HG02870 (cell line): ENCODE measurements at regions not wholly inside any gene's neighbourhood (a gene's known extent, or its start where the extent isn't known, plus 50 kb on each side); places are given as distances from the start of the nearest gene placed in this dataset.

ENCODE experiments used
- ATAC-seq: cut with Tn5 transposase; IDR thresholded peaks from one replicate; pipeline ENCODE4 v1.9.1; 2021; ENCODE audit warnings: mild to moderate bottlenecking, moderate library complexity; ENCODE audit not compliant: unreplicated experiment

DNA sequence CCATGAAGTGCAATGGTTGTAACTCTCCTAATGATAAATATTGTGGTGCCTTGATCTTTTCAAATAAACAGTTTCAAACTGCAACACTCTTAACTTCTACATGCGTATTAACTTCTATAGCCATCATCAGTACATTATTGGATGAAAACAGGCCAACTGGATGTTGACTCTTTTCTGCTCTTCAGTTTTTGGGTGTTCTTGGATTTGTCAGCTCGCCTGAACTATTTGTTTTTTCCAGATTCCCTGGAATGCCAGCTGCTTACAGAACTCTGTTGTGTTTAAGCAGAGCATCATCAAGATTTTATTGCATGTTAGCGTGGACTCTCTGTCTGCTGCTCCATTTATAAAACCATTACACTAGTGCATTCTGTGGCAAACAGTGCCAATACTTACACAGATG is 626.1 kb downstream of the HDGFL1 start:
- no peak for ATAC-seq

DNA sequence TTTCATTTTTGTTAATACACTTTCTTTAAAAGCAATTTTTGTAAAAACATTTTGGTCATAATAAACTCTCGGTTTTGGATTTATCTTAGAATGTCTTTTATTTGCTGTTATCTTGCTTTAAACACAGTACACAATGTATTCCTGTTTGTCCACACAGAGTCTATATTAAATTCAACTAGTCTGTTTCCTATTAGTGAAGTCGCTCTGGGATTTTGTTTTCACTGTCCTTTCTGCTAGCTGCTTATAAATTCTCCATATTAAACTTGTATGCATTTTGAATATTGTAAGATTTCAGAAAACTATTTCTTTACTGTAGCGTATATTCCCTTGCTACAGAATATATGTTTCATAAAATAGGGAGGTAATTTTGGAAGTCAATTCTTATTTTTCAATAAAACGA is 630.2 kb downstream of the HDGFL1 start:
- ATAC-seq, result no peak

DNA sequence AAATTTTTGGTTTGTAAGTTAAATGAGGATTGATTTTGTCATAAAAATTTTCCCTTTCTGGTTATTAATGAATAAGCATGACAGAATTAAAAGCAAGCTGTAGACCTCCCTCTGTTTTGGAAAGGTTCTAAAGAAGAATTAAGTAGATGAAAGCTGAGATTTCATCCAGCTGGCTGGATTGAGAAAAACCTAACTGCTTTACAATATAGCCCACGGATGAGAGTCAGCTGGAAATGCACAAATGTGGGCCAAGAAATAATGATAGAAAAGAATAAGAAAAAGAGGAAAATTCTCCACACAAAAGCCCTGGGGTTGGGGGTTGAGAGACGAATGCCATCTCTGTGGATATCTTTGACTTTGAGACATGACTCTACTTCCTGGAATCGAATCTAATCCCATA is 631.6 kb downstream of the HDGFL1 start:
- ATAC-seq, result no peak

DNA sequence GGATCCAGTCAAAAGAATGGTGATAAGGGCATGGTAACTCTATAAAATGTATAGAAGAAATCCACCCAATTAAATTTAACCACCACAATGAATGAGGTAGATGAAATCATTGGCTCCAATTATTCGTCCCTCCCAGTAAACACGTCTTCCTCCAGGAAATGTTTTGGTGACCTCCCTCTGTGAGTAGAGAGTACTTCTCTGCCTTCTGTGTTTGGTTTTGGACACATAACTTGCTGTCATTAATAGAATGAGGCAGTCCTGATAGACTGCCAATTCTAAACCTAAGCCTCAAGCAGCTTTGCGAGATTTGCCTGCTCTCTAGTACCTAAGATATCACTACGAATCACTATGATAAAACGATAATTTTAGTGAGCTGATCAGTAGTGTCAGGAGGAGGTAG is 632.8 kb downstream of the HDGFL1 start:
- ATAC-seq, result no peak

DNA sequence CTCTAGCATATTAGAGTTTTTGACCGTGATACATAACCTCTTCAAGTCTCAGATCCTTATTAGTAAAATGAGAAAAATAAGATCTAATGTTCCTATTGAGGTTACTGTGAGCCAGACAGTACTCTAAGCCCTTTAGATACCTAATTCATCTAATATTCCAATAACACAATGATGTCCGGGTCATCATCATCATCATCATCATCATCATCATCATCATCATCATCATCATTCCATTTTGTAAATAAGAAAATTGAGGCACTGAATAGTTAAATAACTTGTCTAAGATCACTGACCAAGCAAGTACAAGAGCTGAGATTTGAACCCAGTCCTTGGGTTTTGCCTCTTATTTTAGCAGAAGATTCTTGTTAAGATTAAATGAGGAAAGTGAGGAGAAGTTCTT is 643.0 kb downstream of the HDGFL1 start:
- ATAC-seq, result no peak

DNA sequence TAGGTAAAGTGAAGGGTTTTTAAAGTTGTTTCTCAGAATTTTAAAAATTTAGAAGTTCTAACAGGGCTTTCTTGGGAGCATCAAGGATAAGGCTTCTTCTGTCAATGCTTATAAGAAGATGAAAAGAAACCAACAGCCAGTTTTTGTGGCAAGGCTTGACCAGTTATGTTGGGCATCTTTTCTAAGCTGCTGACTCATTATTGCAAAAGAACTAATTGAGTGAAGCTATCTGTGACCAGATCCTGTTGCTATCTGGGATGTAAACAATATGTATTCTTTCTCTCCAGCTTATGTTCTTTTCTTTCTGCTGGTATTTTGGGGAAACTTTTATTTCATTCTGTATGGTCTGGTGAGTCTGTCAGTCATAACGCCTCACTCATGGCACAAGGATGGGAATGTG is 643.8 kb downstream of the HDGFL1 start:
- ATAC-seq, result no peak

DNA sequence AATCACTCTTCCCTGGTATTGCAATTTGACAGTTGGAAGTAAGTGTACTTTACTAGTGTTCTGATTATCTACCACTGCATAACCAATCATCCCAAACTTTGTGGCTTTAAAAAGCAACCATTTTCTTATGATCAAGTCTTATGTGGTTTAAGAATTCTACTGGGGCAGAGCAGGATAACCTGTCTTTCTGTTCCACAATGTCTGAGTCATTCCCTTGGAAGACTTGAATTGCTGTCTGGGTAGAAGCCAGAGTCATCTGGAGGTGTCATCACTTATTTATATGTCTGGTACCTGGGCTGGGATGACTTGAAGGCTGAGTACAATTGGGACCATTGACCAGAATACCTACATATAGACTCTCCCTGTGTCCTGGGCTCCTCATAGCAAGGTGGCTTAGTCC is 644.3 kb downstream of the HDGFL1 start:
- no peak for ATAC-seq

DNA sequence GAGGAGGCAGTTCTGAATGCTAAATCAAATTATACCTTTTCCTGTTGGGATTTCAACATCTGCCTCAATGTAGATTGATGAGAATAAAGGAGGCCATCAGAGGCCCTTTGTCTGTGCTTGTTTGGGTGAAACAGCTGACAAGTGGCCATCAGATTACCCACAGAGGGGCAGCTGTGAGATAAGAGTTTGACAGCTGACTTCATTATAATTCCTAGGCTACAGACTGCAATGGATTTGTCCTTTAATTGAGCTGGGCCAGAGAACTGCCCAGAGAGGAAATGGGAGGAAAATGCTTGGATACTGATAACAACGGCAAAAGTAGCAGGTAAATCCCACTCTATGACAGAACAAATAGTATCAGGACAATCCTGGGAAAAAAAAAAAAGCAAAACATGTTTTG is 649.4 kb downstream of the HDGFL1 start:
- ATAC-seq, result no peak

DNA sequence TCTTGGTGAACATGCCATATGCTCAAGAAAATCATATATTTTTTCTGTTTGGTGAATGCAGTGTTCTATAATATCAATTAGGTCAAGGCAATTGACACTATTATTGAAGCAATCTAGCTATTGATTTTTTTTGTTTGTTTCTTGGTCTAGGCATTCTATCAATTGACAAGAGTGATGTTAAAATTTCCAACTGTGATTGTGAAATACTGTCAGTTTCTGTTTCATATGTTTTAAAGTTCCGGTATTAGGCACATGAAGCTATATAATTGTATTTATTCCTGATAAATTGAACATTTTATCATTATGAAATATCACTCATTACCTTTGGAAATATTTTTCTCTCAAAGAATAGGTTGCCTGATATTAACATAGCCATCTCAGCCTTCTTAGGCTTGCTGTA is 653.4 kb downstream of the HDGFL1 start:
- ATAC-seq, result no peak

DNA sequence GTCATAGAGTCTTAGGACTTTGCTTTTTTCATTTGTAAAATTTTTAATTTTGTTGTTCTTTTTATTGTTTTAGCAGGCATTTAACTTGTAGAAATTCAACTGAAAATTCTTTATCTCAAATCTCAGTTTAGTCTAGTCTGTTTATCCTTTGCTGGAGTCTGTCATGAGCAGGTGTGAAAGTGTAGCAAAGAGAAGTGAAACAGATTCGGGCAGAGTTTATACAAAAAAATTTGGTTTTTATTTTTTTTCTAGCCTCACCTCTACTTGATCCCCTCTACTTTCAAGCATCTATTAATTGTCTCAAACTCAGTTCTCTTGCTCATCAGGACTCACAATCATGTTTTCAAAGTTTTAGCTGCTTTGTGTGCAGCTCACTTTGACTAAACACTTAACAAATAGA is 655.2 kb downstream of the HDGFL1 start:
- ATAC-seq, result no peak

DNA sequence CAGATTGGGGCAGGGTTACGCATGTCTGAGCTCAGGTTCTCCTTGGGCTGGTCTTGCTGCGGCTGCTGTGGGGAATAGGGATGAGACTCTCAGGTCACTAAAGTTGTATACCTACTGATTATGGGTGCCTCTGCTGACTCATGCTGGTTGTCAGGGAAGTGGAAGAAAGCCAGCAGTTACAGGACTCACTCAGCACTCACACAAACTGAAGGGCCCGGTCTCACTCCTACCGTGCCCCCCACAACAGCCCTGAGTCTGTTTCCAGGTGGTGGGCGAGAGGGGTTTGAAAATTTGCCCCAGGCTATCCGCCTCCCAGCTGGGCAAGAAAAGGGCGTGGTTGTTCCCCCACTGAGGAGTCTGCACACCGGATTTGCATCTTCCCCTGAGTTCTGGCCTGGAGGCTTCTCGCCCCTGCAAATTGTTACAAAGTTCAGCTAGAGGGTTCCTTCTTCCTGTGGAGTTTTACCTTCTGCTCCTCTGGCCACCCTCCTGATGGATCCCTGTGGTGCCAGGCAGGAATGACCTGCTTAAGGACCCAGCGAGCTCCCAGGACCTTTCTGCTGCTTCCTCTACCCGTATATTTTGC is 659.2 kb downstream of the HDGFL1 start:
- ATAC-seq, result no peak

DNA sequence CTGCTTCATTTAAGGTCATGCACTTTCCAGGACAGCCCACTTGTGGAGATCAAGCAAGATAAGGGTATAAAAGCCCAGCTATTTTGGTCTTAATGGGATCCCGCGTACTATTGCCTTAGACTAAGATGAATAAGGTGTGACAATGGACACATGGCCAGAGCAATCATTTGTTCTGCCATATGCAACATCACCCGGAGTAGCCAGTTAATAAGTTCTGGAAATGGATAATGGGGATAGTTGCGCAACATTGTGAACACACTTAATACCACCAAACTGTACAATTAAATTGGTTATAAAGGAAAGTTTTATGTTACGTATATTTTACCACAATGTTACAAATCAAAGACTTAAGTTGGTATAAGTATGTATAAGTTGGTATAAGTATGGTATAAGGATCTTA is 674.5 kb downstream of the HDGFL1 start:
- ATAC-seq, result no peak

DNA sequence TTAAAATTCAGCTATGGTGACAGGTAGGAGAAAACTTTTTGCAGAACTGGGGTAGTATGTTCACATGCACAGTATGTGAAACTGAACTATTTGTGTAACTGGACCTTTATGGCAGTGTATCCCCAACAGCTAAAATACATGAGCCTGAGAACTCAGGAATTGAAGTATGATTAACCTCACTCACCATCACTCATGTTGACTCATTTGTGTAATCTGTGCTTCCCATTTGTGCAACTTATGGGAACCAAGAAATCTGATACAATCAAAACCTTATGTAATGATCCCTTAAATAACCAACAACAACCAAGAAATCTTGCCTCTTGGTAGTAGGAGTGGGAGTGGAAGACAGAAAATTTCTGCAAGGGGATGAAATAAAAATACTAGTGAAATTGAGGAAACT is 674.9 kb downstream of the HDGFL1 start:
- ATAC-seq, result no peak

DNA sequence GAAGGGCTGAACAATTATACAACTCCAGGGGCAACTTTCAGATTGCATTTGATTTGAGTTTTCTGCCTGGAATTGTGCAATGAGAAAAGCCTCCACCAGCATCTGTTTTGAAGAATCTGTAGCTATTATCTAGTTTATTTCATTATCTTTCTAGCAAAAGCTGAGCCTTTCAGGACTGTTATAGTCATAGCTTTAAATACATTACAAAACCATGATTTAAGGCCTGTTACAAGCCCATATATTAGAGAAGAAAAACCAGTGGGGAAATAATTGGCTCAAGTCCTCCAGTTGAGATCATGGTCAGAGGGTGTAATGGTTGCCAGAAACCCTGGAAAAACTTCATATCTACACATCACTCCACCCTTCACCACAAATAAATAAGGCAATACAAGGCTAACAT is 676.2 kb downstream of the HDGFL1 start:
- ATAC-seq, result no peak

DNA sequence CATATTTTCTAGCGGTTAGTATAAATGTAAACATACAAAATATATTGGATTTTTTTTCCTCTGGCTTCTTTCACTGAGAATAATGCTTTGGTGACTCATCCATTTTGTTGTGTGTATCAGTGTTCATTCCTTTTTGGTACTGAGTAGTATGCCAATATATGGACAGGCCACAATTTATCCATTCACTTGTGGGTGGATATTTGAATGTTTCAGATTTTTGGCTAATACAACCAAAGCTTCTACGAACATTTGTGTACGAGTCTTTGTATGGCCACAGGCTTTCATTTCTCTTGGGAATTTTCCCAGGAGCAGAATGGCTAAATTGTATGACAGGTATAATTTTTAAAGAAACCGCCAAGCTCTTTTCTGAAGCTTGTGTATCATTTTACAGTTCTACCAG is 677.5 kb downstream of the HDGFL1 start:
- ATAC-seq, result no peak

DNA sequence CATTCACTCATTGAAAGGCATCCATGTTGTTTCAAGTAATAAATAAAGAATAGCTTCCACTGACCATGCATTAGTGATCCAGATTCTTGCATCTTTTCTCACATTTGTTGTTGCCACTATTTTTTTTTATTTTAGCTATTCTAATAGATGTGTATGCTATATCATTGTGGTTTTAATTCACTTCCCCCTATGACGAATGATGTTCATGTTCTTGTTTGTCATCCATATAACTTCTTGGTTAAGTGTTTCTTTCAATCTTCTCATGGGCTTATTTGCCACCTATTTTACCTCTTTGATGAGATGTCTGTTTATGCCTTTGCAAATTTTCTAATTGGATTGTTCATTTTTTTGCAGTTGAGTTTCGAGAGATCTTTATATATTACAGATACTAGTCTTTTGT is 681.2 kb downstream of the HDGFL1 start:
- ATAC-seq, result no peak

DNA sequence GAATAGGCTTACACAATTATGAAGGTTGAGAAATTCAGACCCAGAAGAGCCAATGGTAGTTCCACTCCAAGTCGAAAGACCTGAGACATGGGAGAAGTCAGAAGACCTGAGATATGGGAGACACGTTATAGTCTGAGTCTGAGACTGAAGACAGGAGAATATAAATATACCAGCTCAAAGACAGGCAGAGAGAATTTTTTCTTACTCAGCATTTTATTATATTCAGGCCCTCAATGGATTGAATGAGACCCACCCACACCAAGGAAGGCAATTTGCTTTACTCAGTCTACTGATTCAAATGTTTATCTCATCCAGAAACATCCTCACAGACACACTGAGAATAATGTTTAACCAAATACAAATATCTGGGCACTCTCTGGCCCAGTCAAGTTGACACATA is 693.5 kb downstream of the HDGFL1 start:
- no peak for ATAC-seq

DNA sequence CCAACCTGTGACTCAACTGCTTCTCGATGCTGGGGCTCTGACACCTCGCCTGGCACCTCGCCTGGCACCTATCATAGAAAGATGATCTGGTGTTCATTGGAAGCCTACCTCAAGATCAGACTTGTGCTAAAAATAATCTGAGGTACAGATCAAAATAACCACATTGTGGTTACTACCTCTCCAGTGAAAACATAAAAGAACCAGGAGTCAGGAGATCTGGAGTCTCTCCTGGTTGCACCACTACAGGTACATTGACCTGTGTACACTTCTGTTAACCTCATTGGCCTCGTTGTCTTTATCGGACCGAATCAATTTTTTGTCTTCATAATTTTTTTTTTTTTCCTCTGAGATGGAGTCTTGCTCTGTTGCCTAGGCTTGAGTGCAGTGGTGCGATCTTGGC is 695.9 kb downstream of the HDGFL1 start:
- ATAC-seq, result no peak

DNA sequence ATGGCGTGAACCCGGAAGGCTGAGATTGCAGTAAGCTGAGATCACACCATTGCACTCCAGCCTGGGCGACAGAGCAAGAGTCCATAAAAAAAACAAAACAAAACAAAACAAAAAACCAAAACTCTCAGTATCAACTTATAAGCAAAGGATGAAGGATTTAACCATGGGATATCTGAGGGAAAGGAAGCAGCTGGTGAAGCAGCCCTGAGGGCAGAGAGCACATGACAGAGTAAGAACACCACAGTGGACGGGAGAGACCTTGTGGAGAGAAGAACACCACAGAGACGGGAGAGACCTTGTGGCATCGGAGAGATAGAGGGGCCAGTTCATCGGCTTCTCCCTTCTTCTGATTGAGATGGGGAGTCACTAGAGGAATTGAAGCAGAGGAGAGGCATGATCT is 697.2 kb downstream of the HDGFL1 start:
- no peak for ATAC-seq

DNA sequence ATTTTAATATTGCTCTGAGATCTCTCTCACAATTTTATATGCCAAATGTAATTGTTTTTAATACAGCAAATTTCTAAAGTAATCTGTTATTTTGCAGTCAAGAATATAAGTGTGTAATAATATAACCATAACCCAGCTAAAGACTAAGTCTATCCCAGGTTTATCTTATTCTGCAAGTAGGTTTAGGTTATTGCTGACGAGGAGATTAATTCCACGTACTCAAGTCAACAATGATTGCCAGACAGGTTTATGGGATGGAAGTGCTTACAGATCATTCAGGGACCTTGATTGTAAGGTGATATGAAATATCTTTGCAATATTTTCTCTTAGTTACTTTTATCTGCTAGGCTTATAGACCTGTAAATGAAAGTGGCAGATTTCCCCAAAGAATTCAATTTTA is 698.3 kb downstream of the HDGFL1 start:
- ATAC-seq, result no peak

DNA sequence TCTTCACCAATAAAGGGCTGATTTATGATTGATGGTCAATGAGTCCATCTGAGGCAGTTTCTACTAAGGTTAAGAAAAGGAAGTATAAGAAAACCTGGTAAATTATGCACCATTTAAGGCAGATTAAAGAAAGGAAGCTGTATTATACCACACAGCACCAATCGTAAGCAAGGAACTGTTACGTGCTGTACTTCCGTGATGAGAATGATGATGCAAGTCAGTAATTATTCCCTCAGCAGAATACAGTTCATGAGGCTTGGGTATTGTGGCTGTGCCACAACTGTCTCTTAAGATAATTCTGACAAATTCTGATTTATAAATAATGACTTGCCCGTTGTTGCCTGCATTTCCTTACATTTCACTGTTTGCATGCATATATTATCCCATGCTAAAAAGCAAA is 699.0 kb downstream of the HDGFL1 start:
- ATAC-seq, result no peak

DNA sequence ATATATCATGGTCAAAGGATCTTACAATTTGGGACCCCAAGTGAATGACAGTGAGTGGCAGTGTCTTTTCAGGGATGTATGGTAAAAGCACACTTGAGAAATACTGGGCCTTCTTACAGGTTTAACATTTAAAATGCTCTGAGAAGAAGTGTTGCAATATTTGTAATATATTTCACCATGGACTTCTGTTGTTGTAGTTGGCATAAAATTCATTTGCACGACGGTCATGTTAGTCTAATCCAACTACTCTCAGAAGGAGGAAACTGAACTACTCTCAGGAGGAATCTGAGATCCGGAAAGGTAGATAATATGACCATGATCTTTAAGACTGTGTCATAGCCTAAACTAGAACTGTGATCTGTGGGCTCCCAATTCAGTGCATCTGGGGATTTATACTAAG is 700.1 kb downstream of the HDGFL1 start:
- ATAC-seq, result no peak

DNA sequence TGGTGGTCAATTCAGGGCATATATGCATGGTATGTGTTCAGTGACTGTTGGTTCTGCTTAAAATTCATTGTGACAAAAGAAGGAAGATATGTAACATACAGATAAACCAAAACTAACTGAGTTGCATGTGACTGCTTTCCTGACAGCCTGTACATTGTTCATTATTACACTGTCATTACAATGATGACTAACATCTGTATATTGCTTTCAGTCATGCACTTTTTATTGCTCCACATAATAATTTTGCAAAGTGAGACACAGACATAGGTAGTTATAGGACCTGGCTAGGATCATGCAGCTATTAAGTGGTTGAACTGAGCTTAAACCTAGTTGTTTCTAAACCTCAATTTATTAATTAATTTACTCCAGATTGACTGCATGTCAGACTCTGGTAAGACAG is 703.2 kb downstream of the HDGFL1 start:
- ATAC-seq, result no peak
